ENCODE measurements at regions not wholly inside any gene's neighbourhood (a gene's known extent, or its start where the extent isn't known, plus 50 kb on each side); places are given as distances from the start of the nearest gene placed in this dataset.

GRCh38 chr4:3858765-3859388 is 92.7 kb downstream of the ADRA2C start:
- TF ChIP-seq TARDBP (IDR thresholded peaks at IDR 0.05) (no peak), SP1 (IDR thresholded peaks at IDR 0.05) (no peak), FOXA1 (IDR thresholded peaks at IDR 0.05) (no peak), HDGF (IDR thresholded peaks at IDR 0.05; ENCODE audit: borderline replicate concordance) (no peak), FOXK2 (IDR thresholded peaks at IDR 0.05) (no peak), ELF4 (IDR thresholded peaks at IDR 0.05) (no peak), ZNF384 (IDR thresholded peaks at IDR 0.05) (no peak), LEF1 (IDR thresholded peaks at IDR 0.05; ENCODE audit: borderline replicate concordance) (no peak), SUZ12 (IDR thresholded peaks at IDR 0.05) (no peak), FOXM1 (IDR thresholded peaks at IDR 0.05; ENCODE audit: borderline replicate concordance) (no peak), ARNT (IDR thresholded peaks at IDR 0.05) (no peak), BHLHE40 (IDR thresholded peaks at IDR 0.05; ENCODE audit: borderline replicate concordance) (no peak)
- TF ChIP-seq, protein P1, sequence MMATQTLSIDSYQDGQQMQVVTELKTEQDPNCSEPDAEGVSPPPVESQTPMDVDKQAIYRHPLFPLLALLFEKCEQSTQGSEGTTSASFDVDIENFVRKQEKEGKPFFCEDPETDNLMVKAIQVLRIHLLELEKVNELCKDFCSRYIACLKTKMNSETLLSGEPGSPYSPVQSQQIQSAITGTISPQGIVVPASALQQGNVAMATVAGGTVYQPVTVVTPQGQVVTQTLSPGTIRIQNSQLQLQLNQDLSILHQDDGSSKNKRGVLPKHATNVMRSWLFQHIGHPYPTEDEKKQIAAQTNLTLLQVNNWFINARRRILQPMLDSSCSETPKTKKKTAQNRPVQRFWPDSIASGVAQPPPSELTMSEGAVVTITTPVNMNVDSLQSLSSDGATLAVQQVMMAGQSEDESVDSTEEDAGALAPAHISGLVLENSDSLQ (IDR thresholded peaks at IDR 0.05): no peak
